GM12873 (cell line): ENCODE measurements at regions not wholly inside any gene's neighbourhood (a gene's known extent, or its start where the extent isn't known, plus 50 kb on each side); places are given as distances from the start of the nearest gene placed in this dataset.

Experiments used
- CTCF ChIP-seq: IDR thresholded peaks from 2 replicates; pipeline ENCODE4 v1.5.1; 2012; ENCODE audit warnings: low read depth, mild to moderate bottlenecking, moderate library complexity, low read length, control low read depth; ENCODE audit not compliant: insufficient read depth; ENCODE audit errors: missing control alignments

GRCh38 chr9:16262477-16263261, 607.8 kb downstream of the BNC2 start:
- no peak for TF ChIP-seq CTCF

- TF ChIP-seq CTCF: no peak
Observed at GRCh38 chr9:16265688-16266087, 604.8 kb downstream of the BNC2 start.

GRCh38 chr9:16266648-16267276, 603.7 kb downstream of the BNC2 start:
- TF ChIP-seq CTCF: peak; percentile 72

- TF ChIP-seq CTCF: no peak
Observed at GRCh38 chr9:16267281-16268066, 603.0 kb downstream of the BNC2 start.

- TF ChIP-seq CTCF: no peak
Observed at GRCh38 chr9:16268067-16268881, 602.2 kb downstream of the BNC2 start.

GRCh38 chr9:16271967-16272366, 598.5 kb downstream of the BNC2 start:
- TF ChIP-seq CTCF: no peak
